WTC11 (cell line): ENCODE measurements at regions not wholly inside any gene's neighbourhood (a gene's known extent, or its start where the extent isn't known, plus 50 kb on each side); places are given as distances from the start of the nearest gene placed in this dataset.

Experiments used
- ATAC-seq: fragments of 200-7000 bp; cut with Tn5 transposase; 2 replicates; pipeline ENCODE4 v1.10.0; 2021; ENCODE audit warnings: mild to moderate bottlenecking, moderate library complexity
- CTCF ChIA-PET: fragments of 300-600 bp; sonication (Branson Sonifier 250); formaldehyde crosslinking; loops from one replicate; lab custom pipeline; 2021; ENCODE audit warnings: antibody characterized with exemption; lab: Charles Lee
- POLR2A ChIA-PET: fragments of 350-600 bp; sonication (Branson Sonifier 250); formaldehyde crosslinking; loops from one replicate; lab custom pipeline; 2021; ENCODE audit warnings: antibody characterized with exemption; lab: Charles Lee
- DNase-seq: peaks from one replicate; pipeline ENCODE4 v3.0.0; 2021; ENCODE audit warnings: low spot score
- H3K27ac Mint-ChIP-seq: 2 replicates; pipeline ENCODE4 v1.8.0; 2021; ENCODE audit warnings: mixed read lengths
- H3K27me3 Mint-ChIP-seq: 2 replicates; pipeline ENCODE4 v1.8.0; 2021; ENCODE audit warnings: low read depth, mild to moderate bottlenecking, moderate library complexity, mixed read lengths
- H3K36me3 Mint-ChIP-seq: 2 replicates; pipeline ENCODE4 v1.8.0; 2021; ENCODE audit warnings: mixed read lengths
- H3K4me1 Mint-ChIP-seq: 2 replicates; pipeline ENCODE4 v1.8.0; 2022; ENCODE audit warnings: mixed read lengths
- H3K4me3 Mint-ChIP-seq: 2 replicates; pipeline ENCODE4 v1.8.0; 2021; ENCODE audit warnings: mild to moderate bottlenecking, moderate library complexity, mixed read lengths
- H3K9me3 Mint-ChIP-seq: 2 replicates; pipeline ENCODE4 v1.8.0; 2021; ENCODE audit warnings: mixed read lengths
- CREB1 ChIP-seq: sonication (generic); formaldehyde crosslinking; IDR thresholded peaks from 2 replicates; pipeline ENCODE4 v1.8.0; 2023; ENCODE audit warnings: mild to moderate bottlenecking, missing genetic modification reagents
- CREM ChIP-seq: sonication (generic); formaldehyde crosslinking; IDR thresholded peaks from 2 replicates; pipeline ENCODE4 v1.8.1; 2022; ENCODE audit warnings: mild to moderate bottlenecking, missing genetic modification reagents, moderate library complexity
- ETV6 ChIP-seq: sonication (generic); formaldehyde crosslinking; IDR thresholded peaks from 2 replicates; pipeline ENCODE4 v1.8.1; 2022; ENCODE audit warnings: mild to moderate bottlenecking, missing genetic modification reagents
- FOXP1 ChIP-seq: sonication (generic); formaldehyde crosslinking; IDR thresholded peaks from 2 replicates; pipeline ENCODE4 v1.8.0; 2022; ENCODE audit warnings: missing genetic modification reagents, mild to moderate bottlenecking, moderate library complexity, borderline replicate concordance
- FOXP4 ChIP-seq: sonication (generic); formaldehyde crosslinking; IDR thresholded peaks from 2 replicates; pipeline ENCODE4 v1.8.0; 2022; ENCODE audit warnings: mild to moderate bottlenecking, missing genetic modification reagents
- HMGXB4 ChIP-seq: sonication (generic); formaldehyde crosslinking; IDR thresholded peaks from 2 replicates; pipeline ENCODE4 v1.8.1; 2023; ENCODE audit warnings: mild to moderate bottlenecking, moderate library complexity, missing genetic modification reagents
- KAT7 ChIP-seq: sonication (generic); formaldehyde crosslinking; IDR thresholded peaks from 2 replicates; pipeline ENCODE4 v1.8.1; 2023; ENCODE audit warnings: missing genetic modification reagents, mild to moderate bottlenecking, borderline replicate concordance
- NFE2L1 ChIP-seq: sonication (generic); formaldehyde crosslinking; IDR thresholded peaks from 2 replicates; pipeline ENCODE4 v1.8.1; 2023; ENCODE audit warnings: missing genetic modification reagents
- NFYB ChIP-seq: sonication (generic); formaldehyde crosslinking; conservative IDR thresholded peaks from 2 replicates; pipeline ENCODE4 v1.8.0; 2022; ENCODE audit warnings: low read depth, missing genetic modification reagents
- OVOL2 ChIP-seq: fragments of 250-450 bp; sonication (Bioruptor Pico); IDR thresholded peaks from 2 replicates; pipeline ENCODE4 v1.9.0; 2021; ENCODE audit warnings: mild to moderate bottlenecking, borderline replicate concordance
- PRRX2 ChIP-seq: fragments of 250-450 bp; sonication (Bioruptor Pico); IDR thresholded peaks from 2 replicates; pipeline ENCODE4 v1.8.0; 2021; ENCODE audit warnings: mild to moderate bottlenecking
- RORB ChIP-seq: fragments of 250-450 bp; sonication (Bioruptor Pico); IDR thresholded peaks from 2 replicates; pipeline ENCODE4 v1.9.0; 2021; ENCODE audit warnings: mild to moderate bottlenecking
- TCF7 ChIP-seq: sonication (generic); formaldehyde crosslinking; IDR thresholded peaks from 2 replicates; pipeline ENCODE4 v1.8.0; 2022; ENCODE audit warnings: mild to moderate bottlenecking, low read depth, missing genetic modification reagents, moderate library complexity
- TEAD1 ChIP-seq: sonication (generic); formaldehyde crosslinking; IDR thresholded peaks from 2 replicates; pipeline ENCODE4 v1.8.0; 2022; ENCODE audit warnings: mild to moderate bottlenecking, missing genetic modification reagents
- TEAD4 ChIP-seq: sonication (generic); formaldehyde crosslinking; IDR thresholded peaks from 2 replicates; pipeline ENCODE4 v1.8.0; 2022; ENCODE audit warnings: mild to moderate bottlenecking, missing genetic modification reagents
- USF1 ChIP-seq: sonication (generic); formaldehyde crosslinking; IDR thresholded peaks from 2 replicates; pipeline ENCODE4 v1.8.0; 2022; ENCODE audit warnings: mild to moderate bottlenecking, missing genetic modification reagents
- ZBTB21 ChIP-seq: sonication (generic); formaldehyde crosslinking; IDR thresholded peaks from 2 replicates; pipeline ENCODE4 v1.8.1; 2023; ENCODE audit warnings: mild to moderate bottlenecking, missing genetic modification reagents, borderline replicate concordance
- ZNF138 ChIP-seq: sonication (generic); formaldehyde crosslinking; conservative IDR thresholded peaks from 2 replicates; pipeline ENCODE4 v1.8.1; 2022; ENCODE audit warnings: mild to moderate bottlenecking, moderate library complexity, missing genetic modification reagents
- ZNF219 ChIP-seq: sonication (generic); formaldehyde crosslinking; IDR thresholded peaks from 2 replicates; pipeline ENCODE4 v1.8.0; 2023; ENCODE audit warnings: missing genetic modification reagents, mild to moderate bottlenecking, borderline replicate concordance
- ZNF263 ChIP-seq: sonication (generic); formaldehyde crosslinking; IDR thresholded peaks from 2 replicates; pipeline ENCODE4 v1.8.1; 2022; ENCODE audit warnings: low read depth, mild to moderate bottlenecking, moderate library complexity, missing genetic modification reagents
- ZNF281 ChIP-seq: sonication (generic); formaldehyde crosslinking; IDR thresholded peaks from 2 replicates; pipeline ENCODE4 v1.8.0; 2023; ENCODE audit warnings: mild to moderate bottlenecking, missing genetic modification reagents
- ZSCAN18 ChIP-seq: fragments of 250-450 bp; sonication (Bioruptor Pico); IDR thresholded peaks from 2 replicates; pipeline ENCODE4 v2.1.2; 2022; ENCODE audit warnings: mild to moderate bottlenecking, moderate library complexity
- TF ChIP-seq, protein P1 (sequence below): sonication (generic); formaldehyde crosslinking; conservative IDR thresholded peaks from 2 replicates; pipeline ENCODE4 v1.8.1; 2022; ENCODE audit warnings: mild to moderate bottlenecking, missing genetic modification reagents
- TF ChIP-seq, protein P2 (sequence below): sonication (generic); formaldehyde crosslinking; IDR thresholded peaks from 2 replicates; pipeline ENCODE4 v1.8.1; 2023; ENCODE audit warnings: mild to moderate bottlenecking, missing genetic modification reagents
- TF ChIP-seq, protein P3 (sequence below): sonication (generic); formaldehyde crosslinking; IDR thresholded peaks from 2 replicates; pipeline ENCODE4 v1.8.1; 2022; ENCODE audit warnings: missing genetic modification reagents, borderline replicate concordance

DNA sequence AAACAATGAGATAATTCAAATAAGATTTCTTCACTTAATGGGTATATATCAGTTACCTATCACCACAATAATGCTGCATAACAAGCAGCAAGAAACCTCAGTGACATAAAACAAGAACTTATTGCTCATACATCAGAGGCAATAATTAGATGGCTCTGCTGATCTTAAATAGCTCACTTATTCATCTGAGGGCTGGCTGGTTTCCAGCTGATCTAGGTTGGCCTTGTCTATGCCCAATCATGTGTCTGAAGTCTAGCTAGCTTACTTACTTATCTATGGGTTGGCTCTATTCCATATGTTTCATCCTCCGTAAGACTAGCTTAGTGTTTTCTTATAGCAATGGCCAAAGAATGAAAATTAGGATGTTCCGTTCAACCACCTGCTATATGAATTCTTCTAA, 109.4 kb upstream of the AGTR1 start:
- H3K4me1 Mint-ChIP-seq = no peaks in the 10 kb centered on the region
- peaks cover 8% of the 10 kb centered on the region for H3K9me3 Mint-ChIP-seq
- ATAC-seq = no peak
- H3K4me3 Mint-ChIP-seq = no peak overlapping the region
- POLR2A ChIA-PET = no interaction called here
- H3K27ac Mint-ChIP-seq = no peak overlapping the region
- H3K36me3 Mint-ChIP-seq = no peaks in the 10 kb centered on the region
- DNase-seq = no peak
- H3K27me3 Mint-ChIP-seq = no peaks in the 10 kb centered on the region
- TF ChIP-seq ZNF281 (CRISPR knock-in tag) (no peak), PRRX2 (CRISPR knock-in tag) (no peak), TEAD4 (CRISPR knock-in tag) (no peak), CREM (CRISPR knock-in tag) (no peak), OVOL2 (CRISPR knock-in tag) (no peak), ETV6 (CRISPR knock-in tag) (no peak), CREB1 (CRISPR knock-in tag) (no peak), ZNF138 (CRISPR knock-in tag) (no peak), TCF7 (CRISPR knock-in tag) (no peak)
- TF ChIP-seq, protein P1, sequence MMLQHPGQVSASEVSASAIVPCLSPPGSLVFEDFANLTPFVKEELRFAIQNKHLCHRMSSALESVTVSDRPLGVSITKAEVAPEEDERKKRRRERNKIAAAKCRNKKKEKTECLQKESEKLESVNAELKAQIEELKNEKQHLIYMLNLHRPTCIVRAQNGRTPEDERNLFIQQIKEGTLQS = no peak
- CTCF ChIA-PET = no interaction called here

- ChIA-PET CTCF (no interaction called here), POLR2A (no interaction called here)
- ATAC-seq (no peak), DNase-seq (no peak)
- Mint-ChIP-seq H3K27ac (no peak overlapping the region), H3K27me3 (no peaks in the 10 kb centered on the region), H3K4me1 (no peaks in the 10 kb centered on the region), H3K4me3 (no peak overlapping the region), H3K36me3 (no peaks in the 10 kb centered on the region), H3K9me3 (peaks cover 8% of the 10 kb centered on the region)
- no peak for TF ChIP-seq HMGXB4 (CRISPR knock-in tag)
- no peak for TF ChIP-seq CREB1 (CRISPR knock-in tag)
- TF ChIP-seq ZNF263 (CRISPR knock-in tag) = no peak
- TF ChIP-seq ZBTB21 (CRISPR knock-in tag) = no peak
- TF ChIP-seq RORB (CRISPR knock-in tag) = no peak
- no peak for TF ChIP-seq FOXP1
- TF ChIP-seq FOXP4 = no peak
- TF ChIP-seq OVOL2 (CRISPR knock-in tag) = no peak
- TF ChIP-seq TEAD1 = no peak
- no peak for TF ChIP-seq PRRX2 (CRISPR knock-in tag)
- no peak for TF ChIP-seq ZNF219 (CRISPR knock-in tag)
- TF ChIP-seq, protein P2, sequence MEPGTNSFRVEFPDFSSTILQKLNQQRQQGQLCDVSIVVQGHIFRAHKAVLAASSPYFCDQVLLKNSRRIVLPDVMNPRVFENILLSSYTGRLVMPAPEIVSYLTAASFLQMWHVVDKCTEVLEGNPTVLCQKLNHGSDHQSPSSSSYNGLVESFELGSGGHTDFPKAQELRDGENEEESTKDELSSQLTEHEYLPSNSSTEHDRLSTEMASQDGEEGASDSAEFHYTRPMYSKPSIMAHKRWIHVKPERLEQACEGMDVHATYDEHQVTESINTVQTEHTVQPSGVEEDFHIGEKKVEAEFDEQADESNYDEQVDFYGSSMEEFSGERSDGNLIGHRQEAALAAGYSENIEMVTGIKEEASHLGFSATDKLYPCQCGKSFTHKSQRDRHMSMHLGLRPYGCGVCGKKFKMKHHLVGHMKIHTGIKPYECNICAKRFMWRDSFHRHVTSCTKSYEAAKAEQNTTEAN (CRISPR knock-in tag) = no peak
- TF ChIP-seq ZSCAN18 (CRISPR knock-in tag) = no peak
- TF ChIP-seq NFYB = no peak
- TF ChIP-seq KAT7 (CRISPR knock-in tag) = no peak
- TF ChIP-seq NFE2L1 (CRISPR knock-in tag) = no peak
- TF ChIP-seq, protein P3, sequence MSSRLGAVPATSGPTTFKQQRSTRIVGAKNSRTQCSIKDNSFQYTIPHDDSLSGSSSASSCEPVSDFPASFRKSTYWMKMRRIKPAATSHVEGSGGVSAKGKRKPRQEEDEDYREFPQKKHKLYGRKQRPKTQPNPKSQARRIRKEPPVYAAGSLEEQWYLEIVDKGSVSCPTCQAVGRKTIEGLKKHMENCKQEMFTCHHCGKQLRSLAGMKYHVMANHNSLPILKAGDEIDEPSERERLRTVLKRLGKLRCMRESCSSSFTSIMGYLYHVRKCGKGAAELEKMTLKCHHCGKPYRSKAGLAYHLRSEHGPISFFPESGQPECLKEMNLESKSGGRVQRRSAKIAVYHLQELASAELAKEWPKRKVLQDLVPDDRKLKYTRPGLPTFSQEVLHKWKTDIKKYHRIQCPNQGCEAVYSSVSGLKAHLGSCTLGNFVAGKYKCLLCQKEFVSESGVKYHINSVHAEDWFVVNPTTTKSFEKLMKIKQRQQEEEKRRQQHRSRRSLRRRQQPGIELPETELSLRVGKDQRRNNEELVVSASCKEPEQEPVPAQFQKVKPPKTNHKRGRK (CRISPR knock-in tag) = no peak
- no peak for TF ChIP-seq USF1 (CRISPR knock-in tag)
These were observed 106.2 kb upstream of the AGTR1 start for GRCh38 chr3:148591525-148591924.
